ENCODE measurements at regions not wholly inside any gene's neighbourhood (a gene's known extent, or its start where the extent isn't known, plus 50 kb on each side); places are given as distances from the start of the nearest gene placed in this dataset.

DNA sequence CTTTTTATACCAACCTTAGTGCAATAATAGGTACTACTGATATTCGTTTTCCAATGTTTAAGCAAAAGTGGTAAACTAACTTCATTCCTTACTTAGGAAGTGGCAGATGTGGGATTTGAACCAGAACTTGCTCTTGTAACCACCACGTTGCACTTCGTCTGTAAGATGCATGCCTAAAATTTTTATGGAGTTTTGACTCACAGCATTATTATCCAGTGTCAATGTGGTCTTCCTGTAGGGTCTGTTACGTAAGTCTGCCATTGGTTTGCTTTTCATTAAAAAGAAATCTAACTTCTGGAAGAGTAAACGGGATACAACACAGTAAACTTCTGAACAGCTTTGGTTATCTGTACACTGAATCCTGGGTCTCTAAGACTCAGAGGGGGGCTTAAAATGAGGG lies 521.0 kb upstream of the WWC1 start:
- TF ChIP-seq, protein P1, sequence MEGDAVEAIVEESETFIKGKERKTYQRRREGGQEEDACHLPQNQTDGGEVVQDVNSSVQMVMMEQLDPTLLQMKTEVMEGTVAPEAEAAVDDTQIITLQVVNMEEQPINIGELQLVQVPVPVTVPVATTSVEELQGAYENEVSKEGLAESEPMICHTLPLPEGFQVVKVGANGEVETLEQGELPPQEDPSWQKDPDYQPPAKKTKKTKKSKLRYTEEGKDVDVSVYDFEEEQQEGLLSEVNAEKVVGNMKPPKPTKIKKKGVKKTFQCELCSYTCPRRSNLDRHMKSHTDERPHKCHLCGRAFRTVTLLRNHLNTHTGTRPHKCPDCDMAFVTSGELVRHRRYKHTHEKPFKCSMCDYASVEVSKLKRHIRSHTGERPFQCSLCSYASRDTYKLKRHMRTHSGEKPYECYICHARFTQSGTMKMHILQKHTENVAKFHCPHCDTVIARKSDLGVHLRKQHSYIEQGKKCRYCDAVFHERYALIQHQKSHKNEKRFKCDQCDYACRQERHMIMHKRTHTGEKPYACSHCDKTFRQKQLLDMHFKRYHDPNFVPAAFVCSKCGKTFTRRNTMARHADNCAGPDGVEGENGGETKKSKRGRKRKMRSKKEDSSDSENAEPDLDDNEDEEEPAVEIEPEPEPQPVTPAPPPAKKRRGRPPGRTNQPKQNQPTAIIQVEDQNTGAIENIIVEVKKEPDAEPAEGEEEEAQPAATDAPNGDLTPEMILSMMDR (IDR thresholded peaks at IDR 0.05; ENCODE audit: low read depth, low read length) = no peak
- TF ChIP-seq MAX (IDR thresholded peaks at IDR 0.05; ENCODE audit: low read depth, low read length) (no peak), POLR2A (IDR thresholded peaks at IDR 0.05; ENCODE audit: extremely low read depth, insufficient read length) (no peak)

Data from NB4 (cell line).